NCI-H2029 treated with DMSO at 0.1 percent for 48 hours (cell line): ENCODE measurements at regions not wholly inside any gene's neighbourhood (a gene's known extent, or its start where the extent isn't known, plus 50 kb on each side); places are given as distances from the start of the nearest gene placed in this dataset.

ENCODE experiments used
- DNase-seq: peaks from one replicate; lab custom pipeline; 2025; lab: John Stamatoyannopoulos, UW

- no peak for DNase-seq
Measured at GRCh38 chr5:158297002-158297527, 438.1 kb upstream of the CLINT1 start.

- DNase-seq = no peak
Measured at GRCh38 chr5:158294701-158295100, 435.8 kb upstream of the CLINT1 start.

- DNase-seq = no peak
Measured at GRCh38 chr5:158292981-158293380, 434.0 kb upstream of the CLINT1 start.

GRCh38 chr5:158289967-158290366 is 431.0 kb upstream of the CLINT1 start:
- no peak for DNase-seq

- DNase-seq = no peak
Measured at GRCh38 chr5:158288272-158288657, 429.3 kb upstream of the CLINT1 start.

- DNase-seq = no peak
Measured at GRCh38 chr5:158287643-158288271, 428.8 kb upstream of the CLINT1 start.

GRCh38 chr5:158286827-158287226 is 427.9 kb upstream of the CLINT1 start:
- DNase-seq = no peak

- no peak for DNase-seq
Measured at GRCh38 chr5:158285698-158286097, 426.8 kb upstream of the CLINT1 start.

- DNase-seq = no peak
Measured at GRCh38 chr5:158284242-158284641, 425.3 kb upstream of the CLINT1 start.

GRCh38 chr5:158283397-158283796 is 424.5 kb upstream of the CLINT1 start:
- DNase-seq = no peak

GRCh38 chr5:158278216-158278925 is 419.4 kb upstream of the CLINT1 start:
- no peak for DNase-seq

GRCh38 chr5:158277276-158277675 is 418.3 kb upstream of the CLINT1 start:
- no peak for DNase-seq

GRCh38 chr5:158276692-158277091 is 417.7 kb upstream of the CLINT1 start:
- DNase-seq = no peak

GRCh38 chr5:158275511-158275910 is 416.6 kb upstream of the CLINT1 start:
- no peak for DNase-seq

GRCh38 chr5:158273035-158273434 is 414.1 kb upstream of the CLINT1 start:
- DNase-seq = no peak

GRCh38 chr5:158272409-158272808 is 413.5 kb upstream of the CLINT1 start:
- no peak for DNase-seq

- DNase-seq = no peak
Measured at GRCh38 chr5:158270996-158271554, 412.1 kb upstream of the CLINT1 start.

- no peak for DNase-seq
Measured at GRCh38 chr5:158268286-158268685, 409.3 kb upstream of the CLINT1 start.

- DNase-seq = no peak
Measured at GRCh38 chr5:158267228-158267627, 408.3 kb upstream of the CLINT1 start.

- no peak for DNase-seq
Measured at GRCh38 chr5:158265931-158266700, 407.2 kb upstream of the CLINT1 start.

GRCh38 chr5:158265346-158265745 is 406.4 kb upstream of the CLINT1 start:
- DNase-seq = no peak

GRCh38 chr5:158264264-158264663 is 405.3 kb upstream of the CLINT1 start:
- DNase-seq = no peak
